ENCODE measurements at regions not wholly inside any gene's neighbourhood (a gene's known extent, or its start where the extent isn't known, plus 50 kb on each side); places are given as distances from the start of the nearest gene placed in this dataset.

DNA sequence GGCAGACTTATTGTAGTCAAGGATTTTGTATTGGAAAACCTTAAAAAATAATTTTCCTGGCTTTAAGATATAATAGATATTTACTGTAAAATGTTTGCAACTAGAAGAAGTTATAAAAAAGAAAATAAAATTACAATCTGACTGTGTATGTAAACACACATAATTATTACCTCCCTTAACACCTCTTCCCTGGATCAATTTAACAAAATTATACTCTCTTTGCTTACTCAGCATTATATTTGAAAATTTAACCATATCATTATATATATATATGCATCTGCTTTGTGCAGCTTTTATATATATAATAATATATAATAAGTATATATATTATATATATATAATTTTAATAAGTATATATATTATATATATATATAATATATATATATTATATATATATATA, 131.7 kb upstream of the FAM98A start:
- Histone ChIP-seq H3K27me3 (ENCODE audit: control insufficient read depth in 2 of 2, insufficient read depth in 2 of 2, low read length in 2 of 2) (no peaks in the 10 kb centered on the region), H3K4me2 (replicated peaks; ENCODE audit: extremely low read depth, low read length, poor library complexity, severe bottlenecking) (no peak overlapping the region), H3K4me3 (replicated peaks in 1 of 3; ENCODE audit: low read depth in 2 of 3, low read length in 3 of 3) (no peak overlapping the region), H3K9me3 (replicated peaks in 1 of 2; ENCODE audit: control insufficient read depth in 1 of 2, insufficient read depth in 1 of 2, low read length in 2 of 2) (peaks cover 15 to 22% of the 10 kb centered on the region in 2 donors), H2AFZ (ENCODE audit: insufficient read depth, low read depth, low read length, poor library complexity, severe bottlenecking) (no peak overlapping the region), H4K20me1 (ENCODE audit: insufficient read depth, low read length) (no peaks in the 10 kb centered on the region), H3K4me1 (ENCODE audit: control insufficient read depth in 1 of 2, insufficient read depth in 2 of 2, low read length in 2 of 2) (no peaks in the 10 kb centered on the region), H3K9ac (ENCODE audit: insufficient read depth, low read length, poor library complexity, severe bottlenecking) (no peak overlapping the region), H3K79me2 (ENCODE audit: insufficient read depth, low read length) (no peaks in the 10 kb centered on the region), H3K36me3 (replicated peaks in 1 of 2; ENCODE audit: control insufficient read depth in 1 of 2, insufficient read depth in 2 of 2, low read length in 2 of 2) (no peaks in the 10 kb centered on the region), H3K27ac (ENCODE audit: low read depth in 1 of 2, low read length in 2 of 2) (no peak overlapping the region)
- H3K27ac Mint-ChIP-seq, result no peak overlapping the region
- no peaks in the 10 kb centered on the region for H3K36me3 Mint-ChIP-seq
- H3K9me3 Mint-ChIP-seq, result peaks cover 12 to 26% (median 14%) of the 10 kb centered on the region in 7 donors
- intact Hi-C loops (cut with micrococcal nuclease), result no loop called here
- H3K4me1 Mint-ChIP-seq, result no peaks in the 10 kb centered on the region
- no peak overlapping the region for H3K4me3 Mint-ChIP-seq
- H3K27me3 Mint-ChIP-seq (ENCODE audit: low read depth in 3 of 3), result peaks cover 0 to 2% (median 0%) of the 10 kb centered on the region in 3 donors
- TF ChIP-seq, protein P1, sequence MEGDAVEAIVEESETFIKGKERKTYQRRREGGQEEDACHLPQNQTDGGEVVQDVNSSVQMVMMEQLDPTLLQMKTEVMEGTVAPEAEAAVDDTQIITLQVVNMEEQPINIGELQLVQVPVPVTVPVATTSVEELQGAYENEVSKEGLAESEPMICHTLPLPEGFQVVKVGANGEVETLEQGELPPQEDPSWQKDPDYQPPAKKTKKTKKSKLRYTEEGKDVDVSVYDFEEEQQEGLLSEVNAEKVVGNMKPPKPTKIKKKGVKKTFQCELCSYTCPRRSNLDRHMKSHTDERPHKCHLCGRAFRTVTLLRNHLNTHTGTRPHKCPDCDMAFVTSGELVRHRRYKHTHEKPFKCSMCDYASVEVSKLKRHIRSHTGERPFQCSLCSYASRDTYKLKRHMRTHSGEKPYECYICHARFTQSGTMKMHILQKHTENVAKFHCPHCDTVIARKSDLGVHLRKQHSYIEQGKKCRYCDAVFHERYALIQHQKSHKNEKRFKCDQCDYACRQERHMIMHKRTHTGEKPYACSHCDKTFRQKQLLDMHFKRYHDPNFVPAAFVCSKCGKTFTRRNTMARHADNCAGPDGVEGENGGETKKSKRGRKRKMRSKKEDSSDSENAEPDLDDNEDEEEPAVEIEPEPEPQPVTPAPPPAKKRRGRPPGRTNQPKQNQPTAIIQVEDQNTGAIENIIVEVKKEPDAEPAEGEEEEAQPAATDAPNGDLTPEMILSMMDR (IDR thresholded peaks at IDR 0.05), result no peak
- DNase-seq, result no peak

- no peak overlapping the region for H3K27ac ChIP-seq (ENCODE audit: low read depth in 1 of 2, low read length in 2 of 2)
- H3K36me3 Mint-ChIP-seq, result no peaks in the 10 kb centered on the region
- WGBS (ENCODE audit: insufficient coverage), result 89% methylated on average over 1 of the region's 1 CpG
- intact Hi-C loops (cut with micrococcal nuclease), result no loop called here
- no peak overlapping the region for H3K27ac Mint-ChIP-seq
- H3K36me3 ChIP-seq (replicated peaks in 1 of 2; ENCODE audit: control insufficient read depth in 1 of 2, insufficient read depth in 2 of 2, low read length in 2 of 2), result no peaks in the 10 kb centered on the region
- H3K4me3 ChIP-seq (replicated peaks in 1 of 3; ENCODE audit: low read depth in 2 of 3, low read length in 3 of 3), result no peak overlapping the region
- H3K4me2 ChIP-seq (replicated peaks; ENCODE audit: extremely low read depth, low read length, poor library complexity, severe bottlenecking), result no peak overlapping the region
- H3K27me3 Mint-ChIP-seq (ENCODE audit: low read depth in 3 of 3), result peaks cover 0 to 2% (median 0%) of the 10 kb centered on the region in 3 donors
- DNase-seq, result no peak
- TF ChIP-seq, protein P1 (IDR thresholded peaks at IDR 0.05), result no peak
- H3K4me3 Mint-ChIP-seq, result no peak overlapping the region
- H3K79me2 ChIP-seq (ENCODE audit: insufficient read depth, low read length), result no peaks in the 10 kb centered on the region
- no peaks in the 10 kb centered on the region for H3K4me1 Mint-ChIP-seq
- H3K9me3 ChIP-seq (replicated peaks in 1 of 2; ENCODE audit: control insufficient read depth in 1 of 2, insufficient read depth in 1 of 2, low read length in 2 of 2), result peaks cover 15 to 26% of the 10 kb centered on the region in 2 donors
- H4K20me1 ChIP-seq (ENCODE audit: insufficient read depth, low read length), result no peaks in the 10 kb centered on the region
- H3K9me3 Mint-ChIP-seq, result peaks cover 12 to 30% (median 17%) of the 10 kb centered on the region in 7 donors
- no peak overlapping the region for H2AFZ ChIP-seq (ENCODE audit: insufficient read depth, low read depth, low read length, poor library complexity, severe bottlenecking)
- H3K27me3 ChIP-seq (ENCODE audit: control insufficient read depth in 2 of 2, insufficient read depth in 2 of 2, low read length in 2 of 2), result no peaks in the 10 kb centered on the region
- H3K4me1 ChIP-seq (ENCODE audit: control insufficient read depth in 1 of 2, insufficient read depth in 2 of 2, low read length in 2 of 2), result no peaks in the 10 kb centered on the region
- no peak overlapping the region for H3K9ac ChIP-seq (ENCODE audit: insufficient read depth, low read length, poor library complexity, severe bottlenecking)
These were observed 131.1 kb upstream of the FAM98A start for GRCh38 chr2:33730193-33730592.

Data from CD14-positive monocyte (primary cell).